IMR-90 (cell line): ENCODE measurements at regions not wholly inside any gene's neighbourhood (a gene's known extent, or its start where the extent isn't known, plus 50 kb on each side); places are given as distances from the start of the nearest gene placed in this dataset.

Source experiments
- ATAC-seq: fragments of 200-7000 bp; cut with Tn5 transposase; 2 replicates; pipeline ENCODE4 v1.9.1; 2020; ENCODE audit warnings: low read depth, mild to moderate bottlenecking, moderate library complexity
- BruUV-seq: library from RNA; stranded (reverse); fragments of 400-500 nt; replicated peaks from 2 replicates; lab custom pipeline; 2021; lab: Mats Ljungman, UMichigan
- CTCF ChIA-PET: fragments of 300-600 bp; formaldehyde crosslinking; extraction: SDS; loops from one replicate; lab custom pipeline; 2021; ENCODE audit warnings: antibody characterized with exemption; lab: Yijun Ruan, JAX
- POLR2A ChIA-PET: fragments of 300-600 bp; sonication (Branson Sonifier 250); formaldehyde crosslinking; loops from one replicate; lab custom pipeline; 2022; ENCODE audit warnings: antibody characterized with exemption; ENCODE audit not compliant: unreplicated experiment; lab: Charles Lee
- DNase-seq: peaks from one replicate; pipeline ENCODE4 v3.0.0; 2013
- H2AFZ ChIP-seq: replicated peaks from 2 replicates; pipeline ENCODE3; 2013; ENCODE audit warnings: low read length, mild to moderate bottlenecking; ENCODE audit not compliant: poor library complexity
- H2AK5ac ChIP-seq: 2 replicates; pipeline ENCODE4 v1.6.1; 2013; ENCODE audit warnings: low read depth, low read length, inconsistent platforms
- H2AK9ac ChIP-seq: replicated peaks from 2 replicates; pipeline ENCODE3; 2013; ENCODE audit warnings: mild to moderate bottlenecking, low read depth, low read length, moderate library complexity; ENCODE audit not compliant: poor library complexity
- H2BK120ac ChIP-seq: 2 replicates; pipeline ENCODE4 v1.6.1; 2013; ENCODE audit warnings: low read depth, low read length, inconsistent platforms
- H2BK15ac ChIP-seq: 3 replicates; pipeline ENCODE4 v1.6.1; 2013; ENCODE audit warnings: low read depth, low read length, inconsistent platforms
- H2BK20ac ChIP-seq: 2 replicates; pipeline ENCODE4 v1.6.1; 2013; ENCODE audit warnings: low read depth, mild to moderate bottlenecking, inconsistent platforms, low read length, moderate library complexity
- H2BK5ac ChIP-seq: 2 replicates; pipeline ENCODE4 v1.6.1; 2013; ENCODE audit warnings: mild to moderate bottlenecking, low read depth, low read length, inconsistent platforms; ENCODE audit not compliant: poor library complexity, severe bottlenecking
- H3K14ac ChIP-seq: replicated peaks from 2 replicates; pipeline ENCODE4 v1.6.1; 2013; ENCODE audit warnings: low read depth, low read length, inconsistent platforms
- H3K18ac ChIP-seq: 2 replicates; pipeline ENCODE4 v1.6.1; 2013; ENCODE audit warnings: low read depth, low read length, control low read depth
- H3K23ac ChIP-seq: 2 replicates; pipeline ENCODE4 v1.6.1; 2013; ENCODE audit warnings: low read depth, low read length, inconsistent platforms
- H3K27ac ChIP-seq: 2 replicates; pipeline ENCODE4 v1.5.1; 2013; ENCODE audit warnings: mild to moderate bottlenecking, control low read depth, low read length; ENCODE audit not compliant: insufficient read depth
- H3K27me3 ChIP-seq: 2 replicates; pipeline ENCODE4 v1.6.1; 2013; ENCODE audit warnings: low read length; ENCODE audit not compliant: control insufficient read depth, insufficient read depth
- H3K36me3 ChIP-seq: 2 replicates; pipeline ENCODE4 v1.6.1; 2013; ENCODE audit warnings: low read length, mixed read lengths; ENCODE audit not compliant: control insufficient read depth, insufficient read depth
- H3K4ac ChIP-seq: 2 replicates; pipeline ENCODE4 v1.6.1; 2013; ENCODE audit warnings: low read depth, low read length, inconsistent platforms
- H3K4me1 ChIP-seq: 2 replicates; pipeline ENCODE4 v1.6.1; 2013; ENCODE audit warnings: low read length, mixed read lengths; ENCODE audit not compliant: control insufficient read depth, insufficient read depth
- H3K4me2 ChIP-seq: 2 replicates; pipeline ENCODE4 v1.6.1; 2013; ENCODE audit warnings: low read depth, mild to moderate bottlenecking, control low read depth, low read length, moderate library complexity
- H3K4me3 ChIP-seq: 2 replicates; pipeline ENCODE4 v1.5.1; 2013; ENCODE audit warnings: low read depth, mild to moderate bottlenecking, control low read depth, low read length, moderate library complexity; ENCODE audit not compliant: insufficient read depth
- H3K56ac ChIP-seq: 2 replicates; pipeline ENCODE4 v1.6.1; 2013; ENCODE audit warnings: low read length, inconsistent platforms; ENCODE audit not compliant: insufficient read depth; ENCODE audit errors: extremely low read depth
- H3K79me1 ChIP-seq, 2 experiments: 2 replicates each; pipeline ENCODE4 v1.6.1; 2013; ENCODE audit warnings: low read length in 2 of 2, inconsistent platforms in 1 of 2, low read depth in 1 of 2
- H3K9ac ChIP-seq: 2 replicates; pipeline ENCODE4 v1.6.1; 2013; ENCODE audit warnings: low read depth, low read length, control low read depth
- H3K9me1 ChIP-seq: 2 replicates; pipeline ENCODE4 v1.6.1; 2013; ENCODE audit warnings: low read length, inconsistent platforms; ENCODE audit not compliant: insufficient read depth
- H3K9me3 ChIP-seq: 2 replicates; pipeline ENCODE4 v1.6.1; 2013; ENCODE audit warnings: low read length; ENCODE audit not compliant: control insufficient read depth, insufficient read depth
- H4K20me1 ChIP-seq: 2 replicates; pipeline ENCODE4 v1.6.1; 2013; ENCODE audit warnings: low read length, inconsistent platforms; ENCODE audit not compliant: insufficient read depth
- H4K5ac ChIP-seq: 2 replicates; pipeline ENCODE4 v1.6.1; 2013; ENCODE audit warnings: mild to moderate bottlenecking, low read depth, low read length, control low read depth
- H4K8ac ChIP-seq, 2 experiments: 2 replicates each; pipeline ENCODE4 v1.6.1; 2013; ENCODE audit warnings: low read depth in 2 of 2, low read length in 2 of 2, control low read depth in 1 of 2, inconsistent platforms in 1 of 2
- H4K91ac ChIP-seq: 2 replicates; pipeline ENCODE4 v1.6.1; 2013; ENCODE audit warnings: low read depth, low read length, inconsistent platforms; ENCODE audit not compliant: insufficient read depth
- BHLHE40 ChIP-seq: fragments of 150-350 bp; IDR thresholded peaks from 2 replicates; pipeline ENCODE4 v1.6.1; 2016; ENCODE audit warnings: mild to moderate bottlenecking, low read depth, low read length
- CEBPB ChIP-seq: IDR thresholded peaks from 2 replicates; pipeline ENCODE4 v1.6.1; 2012; ENCODE audit warnings: low read depth, low read length, improper control_type of control experiment
- CHD1 ChIP-seq: IDR thresholded peaks from 2 replicates; pipeline ENCODE4 v1.6.1; 2012; ENCODE audit warnings: low read depth, low read length, improper control_type of control experiment
- FOS ChIP-seq: fragments of 150-350 bp; IDR thresholded peaks from 2 replicates; pipeline ENCODE4 v1.6.1; 2016; ENCODE audit warnings: low read depth, low read length
- MAFK ChIP-seq: IDR thresholded peaks from 2 replicates; pipeline ENCODE4 v1.6.1; 2012; ENCODE audit warnings: low read depth, low read length, improper control_type of control experiment
- MAZ ChIP-seq: IDR thresholded peaks from 2 replicates; pipeline ENCODE4 v1.6.1; 2012; ENCODE audit warnings: low read depth, mild to moderate bottlenecking, low read length, improper control_type of control experiment, moderate library complexity, borderline replicate concordance
- MXI1 ChIP-seq: IDR thresholded peaks from 2 replicates; pipeline ENCODE4 v1.6.1; 2012; ENCODE audit warnings: low read depth, mild to moderate bottlenecking, low read length, moderate library complexity, borderline replicate concordance
- NFE2L2 ChIP-seq: fragments of 150-350 bp; IDR thresholded peaks from 2 replicates; pipeline ENCODE4 v1.6.1; 2016; ENCODE audit warnings: low read depth, mild to moderate bottlenecking, low read length
- RAD21 ChIP-seq: IDR thresholded peaks from 2 replicates; pipeline ENCODE4 v1.6.1; 2012; ENCODE audit warnings: low read length, improper control_type of control experiment
- RCOR1 ChIP-seq: IDR thresholded peaks from 2 replicates; pipeline ENCODE4 v1.6.1; 2012; ENCODE audit warnings: mild to moderate bottlenecking, low read length, improper control_type of control experiment; ENCODE audit not compliant: insufficient replicate concordance
- WGBS, 2 experiments: methylation state at CpG; one replicate each; pipeline versions ENCODE4 v1.1.5 to v1.1.7; 2013; ENCODE audit warnings: missing lambda C conversion rate in 2 of 2; ENCODE audit not compliant: insufficient read length in 1 of 2; ENCODE audit errors: extremely low coverage in 2 of 2; 5-methylcytosine and 5-hydroxymethylcytosine counted together
- dilution Hi-C: fragments of 300-500 bp; cut with HindIII; formaldehyde crosslinking; loops from one replicate; pipeline ENCODE4 v1.14.3; 2018; ENCODE audit warnings: low sequenced_read_pairs; ENCODE audit not compliant: unreplicated experiment
- in situ Hi-C: fragments of 300-500 bp; cut with MboI; formaldehyde crosslinking; loops from 3 replicates; pipeline ENCODE4 v1.14.3; 2019; ENCODE audit warnings: low sequenced_read_pairs, inconsistent platforms, mixed read lengths
- intact Hi-C: fragments of 100-400 bp; cut with micrococcal nuclease; formaldehyde crosslinking; loops from 2 replicates; pipeline ENCODE4 v1.10.0; 2022
- TF ChIP-seq, protein P1 (sequence below): fragments of 150-350 bp; IDR thresholded peaks from 2 replicates; pipeline ENCODE4 v1.6.1; 2016; ENCODE audit warnings: low read depth, mild to moderate bottlenecking, low read length, moderate library complexity, borderline replicate concordance
- TF ChIP-seq, protein P2 (sequence below): conservative IDR thresholded peaks from 2 replicates; pipeline ENCODE4 v1.5.1; 2012; ENCODE audit warnings: mild to moderate bottlenecking, low read depth, low read length, improper control_type of control experiment
- TF ChIP-seq, protein P3 (sequence below): fragments of 150-350 bp; IDR thresholded peaks from 2 replicates; pipeline ENCODE4 v1.6.1; 2017; ENCODE audit warnings: mild to moderate bottlenecking, antibody characterized with exemption, low read length, low read depth

DNA sequence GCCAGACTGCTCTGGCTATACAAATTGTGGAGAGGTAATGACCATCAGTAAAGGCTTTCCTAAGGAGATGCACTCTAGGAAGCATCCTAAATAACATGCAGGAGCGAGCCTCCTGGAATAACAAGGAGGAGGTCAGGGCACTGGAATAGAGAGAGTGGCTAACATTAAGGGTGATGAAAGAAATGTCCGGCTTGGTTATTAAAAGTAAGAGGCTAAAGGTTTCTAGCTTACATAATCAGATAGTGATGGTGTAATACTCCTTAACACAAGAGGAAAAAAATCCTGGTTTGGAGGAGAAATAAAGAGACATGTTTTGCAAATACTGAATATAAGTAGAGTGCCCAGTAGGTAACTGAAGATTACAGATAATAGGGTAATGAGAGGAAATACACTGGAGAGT lies 365.7 kb downstream of the ZEB2 start:
- no peak overlapping the region for H3K56ac ChIP-seq
- WGBS, 2 experiments: no CpG with 5 or more reads among the region's 2 CpGs
- no TSS peak for BruUV-seq
- no peak overlapping the region for H2BK20ac ChIP-seq
- H3K9ac ChIP-seq: no peak overlapping the region
- POLR2A ChIA-PET: no interaction called here
- H3K9me3 ChIP-seq: no peaks in the 10 kb centered on the region
- DNase-seq (no peak), ATAC-seq (no peak)
- H4K5ac ChIP-seq: no peak overlapping the region
- H2AFZ ChIP-seq: no peak overlapping the region
- intact Hi-C loops: loop anchor here (5.0 kb wide), 1 partner anchor 358 kb away; no protein-coding TSS in a partner anchor
- no peak overlapping the region for H3K27ac ChIP-seq
- H3K4me3 ChIP-seq: no peak overlapping the region
- H2AK9ac ChIP-seq: no peak overlapping the region
- no peak overlapping the region for H4K8ac ChIP-seq
- H3K4ac ChIP-seq: no peak overlapping the region
- in situ Hi-C loops: no loop called here
- no peak overlapping the region for H2AK5ac ChIP-seq
- TF ChIP-seq FOS: no peak
- TF ChIP-seq RCOR1: no peak
- no peak for TF ChIP-seq MXI1
- TF ChIP-seq, protein P1, sequence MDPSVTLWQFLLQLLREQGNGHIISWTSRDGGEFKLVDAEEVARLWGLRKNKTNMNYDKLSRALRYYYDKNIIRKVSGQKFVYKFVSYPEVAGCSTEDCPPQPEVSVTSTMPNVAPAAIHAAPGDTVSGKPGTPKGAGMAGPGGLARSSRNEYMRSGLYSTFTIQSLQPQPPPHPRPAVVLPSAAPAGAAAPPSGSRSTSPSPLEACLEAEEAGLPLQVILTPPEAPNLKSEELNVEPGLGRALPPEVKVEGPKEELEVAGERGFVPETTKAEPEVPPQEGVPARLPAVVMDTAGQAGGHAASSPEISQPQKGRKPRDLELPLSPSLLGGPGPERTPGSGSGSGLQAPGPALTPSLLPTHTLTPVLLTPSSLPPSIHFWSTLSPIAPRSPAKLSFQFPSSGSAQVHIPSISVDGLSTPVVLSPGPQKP: no peak
- no peak for TF ChIP-seq NFE2L2
- no peak for TF ChIP-seq MAZ
- TF ChIP-seq MAFK: no peak
- TF ChIP-seq BHLHE40: no peak
- TF ChIP-seq CHD1: no peak
- TF ChIP-seq, protein P2, sequence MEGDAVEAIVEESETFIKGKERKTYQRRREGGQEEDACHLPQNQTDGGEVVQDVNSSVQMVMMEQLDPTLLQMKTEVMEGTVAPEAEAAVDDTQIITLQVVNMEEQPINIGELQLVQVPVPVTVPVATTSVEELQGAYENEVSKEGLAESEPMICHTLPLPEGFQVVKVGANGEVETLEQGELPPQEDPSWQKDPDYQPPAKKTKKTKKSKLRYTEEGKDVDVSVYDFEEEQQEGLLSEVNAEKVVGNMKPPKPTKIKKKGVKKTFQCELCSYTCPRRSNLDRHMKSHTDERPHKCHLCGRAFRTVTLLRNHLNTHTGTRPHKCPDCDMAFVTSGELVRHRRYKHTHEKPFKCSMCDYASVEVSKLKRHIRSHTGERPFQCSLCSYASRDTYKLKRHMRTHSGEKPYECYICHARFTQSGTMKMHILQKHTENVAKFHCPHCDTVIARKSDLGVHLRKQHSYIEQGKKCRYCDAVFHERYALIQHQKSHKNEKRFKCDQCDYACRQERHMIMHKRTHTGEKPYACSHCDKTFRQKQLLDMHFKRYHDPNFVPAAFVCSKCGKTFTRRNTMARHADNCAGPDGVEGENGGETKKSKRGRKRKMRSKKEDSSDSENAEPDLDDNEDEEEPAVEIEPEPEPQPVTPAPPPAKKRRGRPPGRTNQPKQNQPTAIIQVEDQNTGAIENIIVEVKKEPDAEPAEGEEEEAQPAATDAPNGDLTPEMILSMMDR: no peak
- no peak for TF ChIP-seq RAD21
- no peak for TF ChIP-seq CEBPB
- TF ChIP-seq, protein P3, sequence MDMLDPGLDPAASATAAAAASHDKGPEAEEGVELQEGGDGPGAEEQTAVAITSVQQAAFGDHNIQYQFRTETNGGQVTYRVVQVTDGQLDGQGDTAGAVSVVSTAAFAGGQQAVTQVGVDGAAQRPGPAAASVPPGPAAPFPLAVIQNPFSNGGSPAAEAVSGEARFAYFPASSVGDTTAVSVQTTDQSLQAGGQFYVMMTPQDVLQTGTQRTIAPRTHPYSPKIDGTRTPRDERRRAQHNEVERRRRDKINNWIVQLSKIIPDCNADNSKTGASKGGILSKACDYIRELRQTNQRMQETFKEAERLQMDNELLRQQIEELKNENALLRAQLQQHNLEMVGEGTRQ: no peak
- H3K4me1 ChIP-seq: peaks cover 2% of the 10 kb centered on the region
- dilution Hi-C loops: no loop called here
- no peaks in the 10 kb centered on the region for H3K27me3 ChIP-seq
- H3K36me3 ChIP-seq: no peaks in the 10 kb centered on the region
- H3K23ac ChIP-seq: no peak overlapping the region
- no peak overlapping the region for H2BK120ac ChIP-seq
- H2BK15ac ChIP-seq: no peak overlapping the region
- H3K18ac ChIP-seq: no peak overlapping the region
- H4K91ac ChIP-seq: no peak overlapping the region
- H3K9me1 ChIP-seq: no peaks in the 10 kb centered on the region
- no peaks in the 10 kb centered on the region for H3K79me1 ChIP-seq
- no peaks in the 10 kb centered on the region for H4K20me1 ChIP-seq
- no peak overlapping the region for H2BK5ac ChIP-seq
- CTCF ChIA-PET: no interaction called here
- no peak overlapping the region for H3K4me2 ChIP-seq
- no peak overlapping the region for H3K14ac ChIP-seq
